GM12878 (cell line): ENCODE measurements at regions not wholly inside any gene's neighbourhood (a gene's known extent, or its start where the extent isn't known, plus 50 kb on each side); places are given as distances from the start of the nearest gene placed in this dataset.

Experiments used
- ATAC-seq: fragments of 200-7000 bp; cut with Tn5 transposase; 3 replicates; pipeline ENCODE4 v1.9.1; 2020; ENCODE audit warnings: mild to moderate bottlenecking, moderate library complexity
- BruUV-seq: library from RNA; stranded (reverse); fragments of 400-500 nt; replicated peaks from 2 replicates; lab custom pipeline; 2021; lab: Mats Ljungman, UMichigan
- CTCF ChIA-PET: fragments of 300-600 bp; sonication (Branson Sonifier 250); formaldehyde crosslinking; extraction: SDS; loops from one replicate; lab custom pipeline; 2021; ENCODE audit warnings: inconsistent platforms; lab: Yijun Ruan, JAX
- POLR2A ChIA-PET: fragments of 350-600 bp; formaldehyde crosslinking; extraction: SDS; loops from one replicate; lab custom pipeline; 2021; ENCODE audit warnings: inconsistent platforms; lab: Charles Lee
- RAD21 ChIA-PET: fragments of 300-600 bp; sonication (Branson Sonifier 250); formaldehyde crosslinking; loops from one replicate; lab custom pipeline; 2023; ENCODE audit warnings: antibody characterized with exemption; ENCODE audit not compliant: unreplicated experiment; lab: Charles Lee
- SMC1A ChIA-PET: fragments of 300-600 bp; sonication (Branson Sonifier 250); formaldehyde crosslinking; loops from one replicate; lab custom pipeline; 2023; ENCODE audit not compliant: unreplicated experiment, uncharacterized antibody; lab: Charles Lee
- DNase-seq: peaks from one replicate; pipeline ENCODE4 v3.0.0-alpha.2; 2011; ENCODE audit warnings: low read depth, low spot score
- FAIRE-seq: peaks from 3 replicates; lab custom pipeline; 2011; peaks lifted over from hg19 to GRCh38; lab: Jason Lieb, UNC
- H2AFZ ChIP-seq: 2 replicates; pipeline ENCODE4 v1.6.0; 2011; ENCODE audit warnings: low read depth, low read length, control low read depth; ENCODE audit not compliant: control insufficient read depth
- H3K27ac ChIP-seq: 2 replicates; pipeline ENCODE4 v1.5.1; 2011; ENCODE audit warnings: control low read depth; ENCODE audit not compliant: control insufficient read depth, insufficient read depth
- H3K27me3 ChIP-seq, 2 experiments: replicated peaks in 1 of 2; 2 replicates each; pipeline versions ENCODE4 v1.6.0 to v1.6.1; 2011; ENCODE audit warnings: low read length in 1 of 2; ENCODE audit not compliant: control insufficient read depth in 2 of 2, insufficient read depth in 2 of 2
- H3K36me3 ChIP-seq, 2 experiments: 2 replicates each; pipeline ENCODE4 v1.5.1; 2011; ENCODE audit warnings: low read length in 1 of 2; ENCODE audit not compliant: control insufficient read depth in 2 of 2, insufficient read depth in 2 of 2
- H3K4me1 ChIP-seq: 2 replicates; pipeline ENCODE4 v1.6.1; 2011; ENCODE audit warnings: mild to moderate bottlenecking, low read length, moderate library complexity, mixed read lengths; ENCODE audit not compliant: control insufficient read depth, insufficient read depth
- H3K4me2 ChIP-seq: 2 replicates; pipeline ENCODE4 v1.6.0; 2011; ENCODE audit warnings: control low read depth; ENCODE audit not compliant: control insufficient read depth, insufficient read depth
- H3K4me3 ChIP-seq: fragments of 200-600 bp; sonication (generic); 2 replicates; pipeline ENCODE4 v1.5.1; 2016
- H3K79me2 ChIP-seq: 2 replicates; pipeline ENCODE4 v1.6.0; 2011; ENCODE audit warnings: low read length; ENCODE audit not compliant: control insufficient read depth, insufficient read depth
- H3K9ac ChIP-seq: 2 replicates; pipeline ENCODE4 v1.8.0; 2011; ENCODE audit warnings: low read length, control low read depth, mixed read lengths; ENCODE audit not compliant: control insufficient read depth, insufficient read depth
- H3K9me3 ChIP-seq: replicated peaks from 3 replicates; pipeline ENCODE4 v1.5.1; 2011; ENCODE audit warnings: mild to moderate bottlenecking, low read length; ENCODE audit not compliant: control insufficient read depth, insufficient read depth
- H4K20me1 ChIP-seq: 2 replicates; pipeline ENCODE4 v1.6.0; 2011; ENCODE audit not compliant: control insufficient read depth, insufficient read depth
- CBX5 ChIP-seq: sonication (generic); IDR thresholded peaks from 2 replicates; pipeline ENCODE4 v1.6.1; 2016; ENCODE audit warnings: low read depth, moderate library complexity, mild to moderate bottlenecking, inconsistent platforms
- FOXM1 ChIP-seq: IDR thresholded peaks from 2 replicates; pipeline ENCODE4 v1.6.1; 2012; ENCODE audit warnings: low read depth, mild to moderate bottlenecking, inconsistent platforms, low read length, moderate library complexity
- MTA3 ChIP-seq: IDR thresholded peaks from 2 replicates; pipeline ENCODE4 v1.6.1; 2012; ENCODE audit warnings: low read length, inconsistent platforms, borderline replicate concordance
- PAX8 ChIP-seq: fragments of 450-650 bp; IDR thresholded peaks from 2 replicates; pipeline ENCODE4 v1.6.1; 2017; ENCODE audit warnings: mild to moderate bottlenecking, moderate library complexity
- WGBS: methylation state at CpG from one replicate; pipeline ENCODE4 v1.1.6; 2016; ENCODE audit warnings: low lambda C conversion rate; ENCODE audit not compliant: insufficient replicate concordance, insufficient coverage; ENCODE audit errors: missing lambda C conversion rate; 5-methylcytosine and 5-hydroxymethylcytosine counted together
- in situ Hi-C: fragments of 300-500 bp; cut with MboI; formaldehyde crosslinking; loops from 9 replicates; pipeline ENCODE4 v1.14.3; 2018; ENCODE audit warnings: mixed read lengths
- intact Hi-C: fragments of 100-400 bp; cut with micrococcal nuclease; formaldehyde crosslinking; loops from one replicate; pipeline ENCODE4 v1.14.2; 2022; ENCODE audit not compliant: unreplicated experiment
- TF ChIP-seq, protein P1 (sequence below): fragments of 450-650 bp; IDR thresholded peaks from 2 replicates; pipeline ENCODE4 v1.6.1; 2017; ENCODE audit warnings: low read depth, mild to moderate bottlenecking, moderate library complexity
- TF ChIP-seq, protein P2 (sequence below): fragments of 450-650 bp; IDR thresholded peaks from 2 replicates; pipeline ENCODE4 v1.6.1; 2016; ENCODE audit warnings: mild to moderate bottlenecking

DNA sequence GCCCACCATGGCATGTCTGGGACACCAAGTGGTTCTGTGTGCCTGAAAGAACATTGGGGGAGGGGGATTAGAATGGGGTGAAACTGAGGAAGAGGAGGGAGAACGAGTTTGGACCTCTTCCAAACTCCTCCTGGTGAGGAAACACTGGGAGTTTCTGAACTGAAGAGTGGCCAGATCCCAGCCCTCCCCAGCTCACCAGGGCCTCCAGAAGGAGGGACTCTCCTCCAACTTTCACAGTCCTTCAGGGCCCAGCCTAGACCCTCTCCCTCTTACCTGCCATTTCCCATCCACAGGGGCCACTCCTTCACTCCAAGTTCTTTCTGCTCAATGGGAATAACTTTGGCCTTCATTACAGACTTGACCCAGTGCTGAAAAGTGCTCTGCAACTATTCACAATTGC is 132.0 kb upstream of the FOXK1 start:
- no peak for DNase-seq
- 13% methylated on average over 1 of the region's 1 CpG for WGBS
- Histone ChIP-seq H3K4me2 (no peak overlapping the region), H3K4me1 (no peaks in the 10 kb centered on the region), H3K9me3 (no peaks in the 10 kb centered on the region; the same call in 2 of the 3 replicates), H3K79me2 (no peaks in the 10 kb centered on the region), H4K20me1 (no peaks in the 10 kb centered on the region), H2AFZ (no peak overlapping the region), H3K27me3 (no peaks in the 10 kb centered on the region), H3K9ac (no peak overlapping the region), H3K36me3 (no peaks in the 10 kb centered on the region), H3K4me3 (no peak overlapping the region), H3K27ac (no peak overlapping the region)
- in situ Hi-C loops (no loop called here), intact Hi-C loops (no loop called here)
- CTCF ChIA-PET, result no interaction called here
- BruUV-seq, result no TSS peak
- TF ChIP-seq, protein P1, sequence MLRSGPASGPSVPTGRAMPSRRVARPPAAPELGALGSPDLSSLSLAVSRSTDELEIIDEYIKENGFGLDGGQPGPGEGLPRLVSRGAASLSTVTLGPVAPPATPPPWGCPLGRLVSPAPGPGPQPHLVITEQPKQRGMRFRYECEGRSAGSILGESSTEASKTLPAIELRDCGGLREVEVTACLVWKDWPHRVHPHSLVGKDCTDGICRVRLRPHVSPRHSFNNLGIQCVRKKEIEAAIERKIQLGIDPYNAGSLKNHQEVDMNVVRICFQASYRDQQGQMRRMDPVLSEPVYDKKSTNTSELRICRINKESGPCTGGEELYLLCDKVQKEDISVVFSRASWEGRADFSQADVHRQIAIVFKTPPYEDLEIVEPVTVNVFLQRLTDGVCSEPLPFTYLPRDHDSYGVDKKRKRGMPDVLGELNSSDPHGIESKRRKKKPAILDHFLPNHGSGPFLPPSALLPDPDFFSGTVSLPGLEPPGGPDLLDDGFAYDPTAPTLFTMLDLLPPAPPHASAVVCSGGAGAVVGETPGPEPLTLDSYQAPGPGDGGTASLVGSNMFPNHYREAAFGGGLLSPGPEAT, result no peak
- TF ChIP-seq PAX8 (no peak), MTA3 (no peak), FOXM1 (no peak), CBX5 (no peak)
- TF ChIP-seq, protein P2, sequence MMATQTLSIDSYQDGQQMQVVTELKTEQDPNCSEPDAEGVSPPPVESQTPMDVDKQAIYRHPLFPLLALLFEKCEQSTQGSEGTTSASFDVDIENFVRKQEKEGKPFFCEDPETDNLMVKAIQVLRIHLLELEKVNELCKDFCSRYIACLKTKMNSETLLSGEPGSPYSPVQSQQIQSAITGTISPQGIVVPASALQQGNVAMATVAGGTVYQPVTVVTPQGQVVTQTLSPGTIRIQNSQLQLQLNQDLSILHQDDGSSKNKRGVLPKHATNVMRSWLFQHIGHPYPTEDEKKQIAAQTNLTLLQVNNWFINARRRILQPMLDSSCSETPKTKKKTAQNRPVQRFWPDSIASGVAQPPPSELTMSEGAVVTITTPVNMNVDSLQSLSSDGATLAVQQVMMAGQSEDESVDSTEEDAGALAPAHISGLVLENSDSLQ, result no peak
- FAIRE-seq, result no peak
- POLR2A ChIA-PET, result no interaction called here
- RAD21 ChIA-PET, result no interaction called here
- SMC1A ChIA-PET, result no interaction called here
- ATAC-seq, result no peak
